ENCODE measurements at regions not wholly inside any gene's neighbourhood (a gene's known extent, or its start where the extent isn't known, plus 50 kb on each side); places are given as distances from the start of the nearest gene placed in this dataset.
"Not testable (repeated sequence)": the region's sequence is repeated elsewhere in the genome, so short reads cannot be mapped to it uniquely, and the experiment has no call there.

DNA sequence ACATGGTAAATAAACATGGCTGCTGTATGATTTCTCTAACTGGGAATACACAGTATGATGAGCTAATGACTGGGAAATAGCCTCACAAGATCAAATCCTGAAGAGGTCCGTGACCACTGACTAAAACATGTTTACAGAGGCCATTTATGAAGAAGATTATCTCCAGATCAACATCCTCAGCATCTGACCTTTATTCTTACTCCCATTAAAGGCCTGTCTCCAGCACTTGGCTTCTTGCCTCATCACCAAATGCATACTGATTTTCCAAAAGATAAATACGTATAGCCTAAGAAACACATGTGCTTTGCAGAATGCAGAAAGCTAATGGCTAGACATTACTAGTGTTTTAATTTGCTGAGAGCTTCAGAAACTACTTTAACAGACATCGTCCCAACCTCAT is 108.0 kb upstream of the TSLP start:
- H3K27me3 ChIP-seq (replicated peaks): no peaks in the 10 kb centered on the region
- H3K36me3 ChIP-seq: no peaks in the 10 kb centered on the region
- no peaks in the 10 kb centered on the region; the same call in 1 of the 2 replicates for H3K9me3 ChIP-seq (replicated peaks)
- no peak overlapping the region for H3K27ac ChIP-seq
- no peak for DNase-seq (ENCODE audit: low read depth in 1 of 2, low spot score in 2 of 2)
- H3K4me3 ChIP-seq: no peak overlapping the region
- no peaks in the 10 kb centered on the region for H3K4me1 ChIP-seq (replicated peaks)

GRCh38 chr5:110965773-110966581 is 105.5 kb upstream of the TSLP start:
- Histone ChIP-seq H3K4me1 (replicated peaks) (no peaks in the 10 kb centered on the region), H3K27me3 (replicated peaks) (no peaks in the 10 kb centered on the region), H3K9me3 (replicated peaks) (no peaks in the 10 kb centered on the region; the same call in 1 of the 2 replicates), H3K27ac (no peak overlapping the region), H3K4me3 (no peak overlapping the region), H3K36me3 (no peaks in the 10 kb centered on the region)
- no peak for DNase-seq (ENCODE audit: low read depth in 1 of 2, low spot score in 2 of 2)

DNA sequence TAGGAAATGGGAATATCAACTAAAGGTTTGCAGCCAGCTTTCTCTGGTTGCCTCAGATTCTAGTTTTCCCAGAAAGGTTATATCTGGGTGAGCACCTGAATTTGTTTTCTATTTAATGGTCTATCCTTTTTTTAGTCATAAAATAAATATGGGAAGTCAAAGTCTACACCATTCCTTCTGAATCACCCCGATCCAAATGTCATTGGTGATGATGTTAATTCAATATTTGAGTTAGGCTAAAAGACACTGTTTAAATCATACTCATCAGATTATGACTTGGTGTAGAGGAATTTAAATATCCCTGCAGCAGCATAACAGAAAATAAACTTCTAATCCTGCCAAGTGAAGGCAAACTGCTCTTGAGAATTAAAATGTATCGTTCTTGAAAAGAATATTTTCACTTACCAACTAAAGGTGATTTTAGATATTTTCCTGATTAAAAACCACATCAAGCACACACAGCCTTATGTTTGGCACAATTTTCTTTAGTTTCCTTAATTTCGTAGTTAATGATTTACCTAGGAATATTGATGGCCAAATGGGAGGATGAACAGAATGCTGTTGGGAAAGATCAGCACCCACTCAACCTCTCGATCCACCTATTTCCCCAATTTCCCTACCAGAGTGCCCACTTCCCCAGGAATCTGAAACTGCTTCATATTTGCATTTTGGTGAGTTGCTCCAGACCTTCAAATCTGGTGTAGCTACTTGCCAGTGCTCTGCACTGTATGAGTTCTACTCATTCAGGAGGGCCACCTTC is 103.1 kb upstream of the TSLP start:
- DNase-seq (ENCODE audit: low read depth in 1 of 2, low spot score in 2 of 2): no peak
- H3K4me1 ChIP-seq (replicated peaks): no peaks in the 10 kb centered on the region
- H3K27ac ChIP-seq: no peak overlapping the region
- H3K4me3 ChIP-seq: no peak overlapping the region
- no peaks in the 10 kb centered on the region for H3K27me3 ChIP-seq (replicated peaks)
- no peaks in the 10 kb centered on the region; the same call in 1 of the 2 replicates for H3K9me3 ChIP-seq (replicated peaks)
- H3K36me3 ChIP-seq: no peaks in the 10 kb centered on the region

DNA sequence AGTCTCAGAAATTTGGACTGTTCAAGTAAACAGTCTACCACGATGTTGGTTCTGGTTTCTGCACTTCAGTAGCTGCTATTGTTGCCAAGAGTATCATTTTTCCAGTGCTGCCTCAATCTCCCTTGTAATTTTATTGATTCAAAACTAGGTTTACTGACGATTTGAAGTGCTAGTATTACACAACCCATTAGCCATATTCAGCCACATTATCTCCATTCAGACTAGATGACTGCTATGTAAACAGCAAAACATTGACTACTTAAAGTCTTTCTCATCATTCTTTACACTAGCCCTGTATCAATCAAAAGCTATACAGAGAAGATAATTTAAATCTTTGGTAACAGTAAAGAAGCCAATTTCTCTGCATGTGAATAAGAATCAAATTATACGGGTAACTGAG is 102.0 kb upstream of the TSLP start:
- no peak overlapping the region for H3K27ac ChIP-seq
- no peaks in the 10 kb centered on the region; the same call in 1 of the 2 replicates for H3K9me3 ChIP-seq (replicated peaks)
- H3K36me3 ChIP-seq: no peaks in the 10 kb centered on the region
- DNase-seq (ENCODE audit: low read depth in 1 of 2, low spot score in 2 of 2): no peak
- no peaks in the 10 kb centered on the region for H3K4me1 ChIP-seq (replicated peaks)
- H3K27me3 ChIP-seq (replicated peaks): no peaks in the 10 kb centered on the region
- H3K4me3 ChIP-seq: no peak overlapping the region

DNA sequence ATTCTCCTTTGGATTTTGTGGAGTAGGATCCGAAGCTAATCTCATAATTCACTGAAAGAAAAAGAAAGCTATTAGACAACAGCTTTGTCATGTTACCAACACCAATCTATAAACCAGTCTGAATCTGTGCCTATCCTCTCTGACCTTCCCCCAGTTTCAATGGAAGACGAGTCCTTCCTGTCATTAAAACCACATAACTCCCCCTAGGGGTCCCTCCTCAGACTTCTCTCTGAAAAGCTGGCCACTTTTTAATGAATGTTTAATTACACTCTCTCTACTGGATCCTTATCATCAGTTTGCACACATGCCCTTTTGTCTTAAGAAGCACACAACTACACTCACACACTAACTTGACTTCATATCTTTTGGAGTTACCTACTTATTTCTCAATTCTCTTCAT is 98.0 kb upstream of the TSLP start:
- Histone ChIP-seq H3K27me3 (replicated peaks) (no peaks in the 10 kb centered on the region), H3K4me1 (replicated peaks) (no peaks in the 10 kb centered on the region), H3K9me3 (replicated peaks) (no peaks in the 10 kb centered on the region), H3K36me3 (no peaks in the 10 kb centered on the region), H3K27ac (no peak overlapping the region), H3K4me3 (no peak overlapping the region)
- DNase-seq (ENCODE audit: low read depth in 1 of 2, low spot score in 2 of 2): no peak

DNA sequence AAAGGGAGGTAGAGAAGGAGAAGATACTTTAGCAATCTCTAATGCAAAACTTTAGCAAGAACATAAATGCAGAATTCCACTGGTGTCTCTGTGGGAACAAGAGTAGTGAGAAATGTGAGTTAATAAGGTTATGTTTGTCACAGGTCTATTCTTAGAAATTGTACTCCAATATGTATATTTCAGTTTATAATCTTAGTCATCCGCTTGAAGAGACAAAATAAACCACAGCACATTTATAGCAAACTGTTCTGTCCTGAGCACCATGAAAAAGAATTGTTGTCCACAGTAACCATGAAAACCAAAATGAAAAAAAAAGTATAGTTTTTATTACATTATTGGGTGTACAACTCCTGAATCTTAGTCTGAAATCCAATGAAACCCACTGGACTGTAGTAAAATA is 93.6 kb upstream of the TSLP start:
- no peak for DNase-seq (ENCODE audit: low read depth in 1 of 2, low spot score in 2 of 2)
- H3K4me3 ChIP-seq: no peak overlapping the region
- no peaks in the 10 kb centered on the region for H3K9me3 ChIP-seq (replicated peaks)

GRCh38 chr5:110985882-110986281 is 85.6 kb upstream of the TSLP start:
- not testable (repeated sequence) for DNase-seq (ENCODE audit: low read depth in 1 of 2, low spot score in 2 of 2); H3K36me3 ChIP-seq; H3K9me3 ChIP-seq (replicated peaks); H3K27me3 ChIP-seq (replicated peaks); H3K27ac ChIP-seq; H3K4me1 ChIP-seq (replicated peaks); H3K4me3 ChIP-seq

More for the DNA sequence above, 93.6 kb upstream of the TSLP start:
- Histone ChIP-seq H3K36me3 (no peaks in the 10 kb centered on the region), H3K27ac (no peak overlapping the region), H3K27me3 (replicated peaks) (no peaks in the 10 kb centered on the region), H3K4me1 (replicated peaks) (no peaks in the 10 kb centered on the region)

GRCh38 chr5:110987573-110987972 is 83.9 kb upstream of the TSLP start:
- H3K9me3 ChIP-seq (replicated peaks); H3K27ac ChIP-seq; H3K36me3 ChIP-seq; DNase-seq (ENCODE audit: low read depth in 1 of 2, low spot score in 2 of 2); H3K4me1 ChIP-seq (replicated peaks); H3K4me3 ChIP-seq; H3K27me3 ChIP-seq (replicated peaks): not testable (repeated sequence)

DNA sequence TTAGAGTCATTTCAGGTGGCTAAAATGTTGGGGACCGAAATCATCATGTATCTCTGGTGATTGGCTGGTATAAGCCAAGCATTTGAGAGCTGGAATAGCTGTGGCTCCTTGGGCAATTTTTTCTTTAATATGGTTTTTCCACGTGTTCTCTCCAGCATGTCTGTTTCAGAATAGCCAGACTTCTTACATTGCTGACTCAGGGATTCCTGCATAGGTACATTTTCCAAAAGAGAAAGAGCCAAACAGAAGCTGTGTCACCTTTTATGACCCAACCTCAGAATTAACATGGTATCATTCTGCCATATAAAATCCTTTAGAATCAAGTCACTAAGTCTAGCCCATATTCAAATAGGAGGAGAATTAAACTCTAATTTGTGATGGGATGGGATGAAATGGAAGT is 74.8 kb upstream of the TSLP start:
- Histone ChIP-seq H3K4me1 (replicated peaks) (no peaks in the 10 kb centered on the region), H3K36me3 (no peaks in the 10 kb centered on the region), H3K4me3 (no peak overlapping the region), H3K27me3 (replicated peaks) (no peaks in the 10 kb centered on the region), H3K9me3 (replicated peaks) (0 out of 2 replicates have a peak, but pooled peaks cover 3% of the 10 kb centered on the region), H3K27ac (no peak overlapping the region)
- DNase-seq (ENCODE audit: low read depth in 1 of 2, low spot score in 2 of 2): no peak

GRCh38 chr5:111002036-111002435 is 69.5 kb upstream of the TSLP start:
- H3K27me3 ChIP-seq (replicated peaks): no peaks in the 10 kb centered on the region
- DNase-seq (ENCODE audit: low read depth in 1 of 2, low spot score in 2 of 2): no peak
- no peak overlapping the region for H3K4me3 ChIP-seq
- H3K36me3 ChIP-seq: no peaks in the 10 kb centered on the region
- H3K9me3 ChIP-seq (replicated peaks): 0 out of 2 replicates have a peak, but pooled peaks cover 3% of the 10 kb centered on the region
- H3K4me1 ChIP-seq (replicated peaks): no peaks in the 10 kb centered on the region
- H3K27ac ChIP-seq: no peak overlapping the region

- Histone ChIP-seq H3K36me3 (no peaks in the 10 kb centered on the region), H3K27ac (no peak overlapping the region), H3K4me1 (replicated peaks) (no peaks in the 10 kb centered on the region), H3K27me3 (replicated peaks) (no peaks in the 10 kb centered on the region), H3K4me3 (no peak overlapping the region), H3K9me3 (replicated peaks) (0 out of 2 replicates have a peak, but pooled peaks cover 3% of the 10 kb centered on the region)
- no peak for DNase-seq (ENCODE audit: low read depth in 1 of 2, low spot score in 2 of 2)
Observed at GRCh38 chr5:111003623-111004022, 67.9 kb upstream of the TSLP start.

DNA sequence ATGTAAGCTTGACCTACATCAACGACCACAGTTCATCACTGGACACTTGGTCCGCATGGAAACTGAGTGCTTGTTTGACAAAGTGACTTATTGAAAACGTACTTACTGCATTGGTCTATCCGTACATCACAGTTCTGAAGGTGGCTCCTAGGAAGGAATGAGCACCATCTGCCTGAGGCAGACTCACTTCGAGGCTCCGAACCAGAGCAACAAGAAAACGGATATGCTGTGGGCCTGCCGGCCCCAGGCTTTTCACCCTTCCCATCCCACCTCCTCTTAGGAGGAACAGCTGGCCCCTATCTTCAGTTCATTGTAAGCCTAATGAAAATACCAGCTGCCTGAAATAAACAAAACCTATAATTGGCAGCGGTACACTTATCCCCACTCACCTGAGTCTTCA is 67.2 kb upstream of the TSLP start:
- no peak overlapping the region for H3K27ac ChIP-seq
- 0 out of 2 replicates have a peak, but pooled peaks cover 3% of the 10 kb centered on the region for H3K9me3 ChIP-seq (replicated peaks)
- DNase-seq (ENCODE audit: low read depth in 1 of 2, low spot score in 2 of 2): no peak
- no peaks in the 10 kb centered on the region for H3K4me1 ChIP-seq (replicated peaks)
- H3K36me3 ChIP-seq: no peaks in the 10 kb centered on the region
- H3K27me3 ChIP-seq (replicated peaks): no peaks in the 10 kb centered on the region
- H3K4me3 ChIP-seq: no peak overlapping the region

- Histone ChIP-seq H3K36me3 (no peaks in the 10 kb centered on the region), H3K4me3 (no peak overlapping the region), H3K27ac (no peak overlapping the region), H3K4me1 (replicated peaks) (no peaks in the 10 kb centered on the region), H3K9me3 (replicated peaks) (no peaks in the 10 kb centered on the region), H3K27me3 (replicated peaks) (no peaks in the 10 kb centered on the region)
- DNase-seq (ENCODE audit: low read depth in 1 of 2, low spot score in 2 of 2): no peak
Observed at GRCh38 chr5:111010783-111011182, 60.7 kb upstream of the TSLP start.

- no peaks in the 10 kb centered on the region for H3K4me1 ChIP-seq (replicated peaks)
- no peak for DNase-seq (ENCODE audit: low read depth in 1 of 2, low spot score in 2 of 2)
- H3K27me3 ChIP-seq (replicated peaks): no peaks in the 10 kb centered on the region
- no peak overlapping the region for H3K4me3 ChIP-seq
- no peak overlapping the region for H3K27ac ChIP-seq
- H3K9me3 ChIP-seq (replicated peaks): no peaks in the 10 kb centered on the region
- no peaks in the 10 kb centered on the region for H3K36me3 ChIP-seq
Observed at GRCh38 chr5:111013011-111013410, 58.5 kb upstream of the TSLP start.
